NCI-H226 (cell line): ENCODE measurements at regions not wholly inside any gene's neighbourhood (a gene's known extent, or its start where the extent isn't known, plus 50 kb on each side); places are given as distances from the start of the nearest gene placed in this dataset.
A peak's percentile ranks its signal among the peaks of the same experiment; 100 is the strongest.

Experiments used
- DNase-seq: peaks from one replicate; pipeline ENCODE4 v3.0.0-alpha.2; 2015

DNA sequence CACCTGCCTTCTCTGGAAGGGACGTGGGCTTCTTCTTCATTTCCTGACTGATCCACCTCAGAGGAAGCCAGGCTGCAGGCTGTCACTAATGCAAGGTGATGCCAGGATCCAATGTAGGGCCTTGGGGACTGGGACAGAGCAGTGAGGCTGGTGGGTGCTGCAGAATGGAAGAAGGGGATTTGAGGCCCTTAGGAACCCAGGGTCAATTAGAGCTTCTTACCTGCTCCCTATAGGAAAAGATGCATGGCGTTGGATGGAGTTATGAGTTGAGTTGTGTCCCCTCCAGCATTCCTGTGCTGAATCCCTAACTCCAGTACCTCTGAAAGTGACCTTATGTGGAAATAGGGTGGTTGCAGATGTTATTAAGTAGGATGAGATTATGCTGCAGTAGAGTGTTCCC, 190.4 kb downstream of the MIAT start:
- no peak for DNase-seq

DNA sequence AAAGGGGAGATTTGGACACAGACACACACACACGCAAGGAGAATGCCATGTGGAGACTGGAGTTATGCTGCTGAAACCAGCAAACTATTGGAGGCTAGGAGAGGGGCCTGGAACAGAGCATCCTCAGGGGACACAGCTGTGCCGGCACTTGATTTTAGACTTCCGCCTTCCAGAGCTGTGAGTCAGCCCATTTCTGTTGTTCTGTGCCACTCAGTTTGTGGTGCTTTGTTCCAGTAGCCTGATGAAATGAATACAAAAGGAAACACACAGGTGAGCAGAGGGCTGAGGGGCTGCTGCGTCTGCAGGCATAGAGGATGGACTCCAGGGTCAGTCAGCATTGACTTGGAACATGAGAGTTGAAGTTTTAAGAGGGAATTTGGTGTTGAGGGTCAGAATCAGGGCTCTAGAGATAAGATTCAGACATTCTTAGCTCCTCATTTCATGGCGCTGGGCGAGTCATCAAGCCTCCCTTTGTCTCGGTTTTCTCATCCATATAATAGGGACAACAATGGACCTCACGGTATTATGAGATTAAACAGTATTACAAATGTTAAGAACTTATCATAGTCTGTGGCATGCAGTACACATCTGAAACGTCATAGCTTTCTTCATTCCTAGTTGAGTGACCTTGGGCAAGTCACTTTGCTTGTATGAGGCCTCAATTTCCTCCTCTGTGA, 191.0 kb downstream of the MIAT start:
- no peak for DNase-seq

DNA sequence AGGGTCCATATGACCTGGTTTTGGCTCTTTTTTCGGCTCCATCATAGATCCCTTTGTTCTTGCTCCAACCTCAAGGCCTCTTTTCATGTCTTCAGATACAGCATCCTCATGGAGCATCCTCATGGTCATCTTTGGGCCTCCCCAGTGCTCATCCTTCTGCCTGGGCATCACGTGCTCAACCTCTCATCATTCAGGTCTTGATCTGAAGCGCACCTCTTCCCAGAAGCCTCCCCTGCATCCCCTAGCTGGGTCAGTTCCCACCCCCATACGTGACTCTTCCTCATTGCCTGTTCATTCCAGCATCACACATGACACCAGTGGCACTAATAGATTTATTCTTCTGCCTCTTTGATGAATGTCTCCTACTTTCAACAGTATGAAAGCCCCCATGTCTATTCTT, 192.2 kb downstream of the MIAT start:
- DNase-seq = no peak

DNA sequence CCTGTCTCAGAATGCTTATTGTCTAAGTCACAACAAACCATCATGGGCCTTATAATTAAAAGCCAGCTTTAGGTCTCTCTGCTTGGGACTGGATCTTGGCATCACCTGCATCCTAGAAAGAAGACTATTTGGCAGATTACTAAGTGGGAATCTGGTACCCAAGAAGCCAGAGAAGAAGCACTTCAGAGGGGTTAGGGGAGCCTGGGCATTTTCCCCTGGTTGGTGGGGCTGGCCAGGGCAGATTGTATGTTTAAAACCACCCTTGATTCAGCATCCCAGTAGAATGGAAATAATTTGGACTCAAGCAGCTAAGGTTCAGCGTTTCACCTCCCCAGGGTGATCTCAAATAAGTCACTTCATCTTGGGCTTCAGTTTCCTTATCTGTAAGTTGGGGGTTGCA, 193.7 kb downstream of the MIAT start:
- no peak for DNase-seq

DNA sequence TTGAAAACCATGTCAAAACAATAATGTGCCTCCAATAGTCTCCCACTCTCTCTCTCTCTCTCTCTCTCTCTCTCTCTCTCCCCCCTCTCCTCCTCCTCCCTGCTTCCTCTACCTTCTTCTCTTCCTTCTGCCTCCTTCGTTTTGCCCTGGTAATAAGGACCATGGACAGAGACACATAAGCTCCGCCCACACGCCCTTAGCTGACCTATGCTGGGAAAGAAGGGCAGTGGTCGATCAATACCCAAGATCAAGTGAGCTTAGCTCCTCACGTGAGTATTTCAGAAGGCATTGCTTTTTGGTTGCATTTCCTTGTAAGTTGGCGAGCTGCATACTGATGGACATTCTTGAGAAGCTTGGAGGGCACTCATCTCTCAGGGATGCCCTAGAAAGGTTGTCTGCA, 194.8 kb downstream of the MIAT start:
- DNase-seq = no peak

DNA sequence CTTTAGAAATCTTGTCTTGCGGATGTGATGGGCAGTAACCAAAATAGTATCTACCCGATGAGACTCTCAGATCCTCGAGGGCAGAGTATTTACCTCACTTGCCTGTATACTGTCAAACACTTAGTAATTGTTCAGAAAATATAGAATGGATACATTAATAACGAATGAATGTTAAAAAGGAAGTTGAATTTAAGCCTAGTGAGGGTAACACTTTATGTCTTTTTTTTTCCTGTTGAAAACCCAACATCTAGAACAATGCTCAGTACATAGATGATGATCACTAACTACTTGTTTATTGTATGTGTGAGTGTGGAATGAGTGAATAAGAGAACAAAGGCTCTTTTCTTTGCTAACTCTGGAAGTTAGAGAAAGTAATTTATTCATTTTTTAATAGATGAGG, 195.7 kb downstream of the MIAT start:
- no peak for DNase-seq

DNA sequence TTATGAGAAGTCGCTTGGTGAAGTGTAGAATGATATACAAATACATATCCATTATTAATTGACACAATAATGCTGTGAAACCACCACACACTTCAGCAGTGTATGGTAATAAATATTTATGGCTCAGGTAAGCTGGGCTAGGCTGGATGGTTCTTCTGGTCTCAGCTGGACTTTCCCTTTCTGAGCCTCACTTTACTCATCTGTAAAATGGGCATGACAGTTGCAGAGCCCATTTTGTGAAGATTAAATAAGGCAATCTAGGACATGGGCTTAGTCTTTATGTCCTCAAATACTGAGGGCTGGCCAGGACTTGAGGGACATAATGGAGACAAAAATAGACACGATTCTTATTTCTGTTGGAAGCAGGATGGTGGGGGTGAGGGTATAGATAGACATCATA, 196.1 kb downstream of the MIAT start:
- no peak for DNase-seq

DNA sequence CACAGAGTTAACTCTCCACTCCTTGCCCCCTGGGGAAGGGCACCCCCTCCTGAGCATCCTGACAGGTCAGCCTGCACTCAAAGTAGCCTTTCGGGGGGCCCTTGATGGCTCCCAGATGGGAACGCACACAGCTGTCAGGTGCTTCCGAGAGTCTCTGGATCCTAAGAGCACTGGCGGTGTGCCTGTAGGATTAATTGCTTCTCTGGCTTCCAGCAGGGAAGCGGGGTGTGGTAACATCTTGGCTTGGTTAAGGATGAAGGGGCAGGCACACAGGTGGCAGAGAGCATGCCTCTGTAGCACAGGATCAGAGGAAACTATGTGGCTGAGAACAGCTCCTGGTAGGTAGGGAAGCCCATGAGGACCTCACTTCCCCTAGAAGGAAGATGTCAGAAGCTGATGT, 199.8 kb downstream of the MIAT start:
- no peak for DNase-seq

DNA sequence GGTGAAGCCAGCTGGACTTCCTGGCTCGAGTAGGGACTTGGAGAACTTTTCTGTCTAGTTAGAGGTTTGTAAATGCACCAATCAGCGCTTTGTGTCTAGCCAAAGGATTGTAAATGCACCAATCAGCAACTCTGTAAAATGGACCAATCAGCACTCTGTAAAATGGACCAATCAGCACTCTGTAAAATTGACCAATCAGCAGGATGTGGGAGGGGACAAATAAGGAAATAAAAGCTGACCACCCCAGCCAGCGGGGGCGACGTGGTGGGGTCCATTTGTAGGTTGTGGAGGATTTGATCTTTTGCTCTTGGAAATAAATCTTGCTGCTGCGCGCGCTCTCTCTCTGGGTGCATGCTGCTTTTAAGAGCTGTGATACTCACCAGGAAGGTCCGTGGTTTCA, 202.9 kb downstream of the MIAT start:
- no peak for DNase-seq

DNA sequence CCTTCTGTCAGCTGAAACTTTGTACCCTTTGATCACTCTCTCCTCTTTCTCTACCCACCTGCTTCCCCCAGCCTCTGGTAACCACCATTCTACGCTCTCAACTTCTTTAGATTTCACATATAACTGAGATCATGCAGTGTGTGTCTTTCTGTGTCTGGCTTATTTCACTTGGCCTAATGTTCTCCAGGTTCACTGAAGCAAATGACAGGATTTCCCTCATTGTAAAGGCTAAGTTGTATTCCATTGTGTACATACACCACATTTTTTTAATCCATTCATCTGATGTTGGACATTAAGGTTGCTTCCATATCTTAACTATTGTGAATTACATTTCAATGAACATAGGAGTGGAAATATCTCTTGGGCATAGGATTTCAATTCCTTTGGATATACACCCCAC, 207.6 kb downstream of the MIAT start:
- no peak for DNase-seq

DNA sequence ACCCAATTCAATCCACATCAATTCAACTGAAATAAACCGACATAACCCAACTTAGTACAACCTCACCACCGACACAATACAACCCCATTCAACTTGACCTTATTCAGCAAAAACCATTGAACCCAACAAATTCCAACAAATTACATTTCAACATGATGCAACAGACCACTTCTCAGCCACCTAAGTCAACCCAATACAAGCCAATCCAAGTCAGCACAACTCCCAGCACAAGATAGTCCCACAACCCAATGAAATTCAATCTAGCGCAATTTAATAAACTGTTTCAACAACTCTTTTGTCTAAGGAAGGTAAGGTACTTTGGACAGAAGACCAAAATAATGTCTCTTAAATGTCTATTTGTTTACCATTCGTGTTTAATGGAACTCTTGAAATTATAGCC, 226.0 kb downstream of the MIAT start:
- DNase-seq = no peak

DNA sequence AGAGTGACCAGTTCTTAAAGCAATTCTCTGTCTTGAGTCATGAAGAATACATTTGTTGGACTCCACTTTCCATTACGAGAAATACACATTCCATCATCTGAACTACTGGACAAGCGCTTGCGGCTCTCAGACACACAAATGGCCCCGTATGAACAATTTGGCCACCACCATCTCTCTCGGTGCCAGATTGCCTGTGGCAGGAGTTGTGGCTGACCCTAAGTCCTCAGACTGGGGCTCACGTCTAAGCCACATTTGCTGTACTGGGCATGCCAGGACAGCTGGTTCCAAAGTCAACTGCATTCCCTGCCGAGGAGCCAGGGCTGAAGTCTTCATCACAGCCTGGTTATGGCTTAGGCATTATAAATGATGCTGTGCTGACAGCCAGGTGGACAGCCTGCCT, 227.5 kb downstream of the MIAT start:
- no peak for DNase-seq

DNA sequence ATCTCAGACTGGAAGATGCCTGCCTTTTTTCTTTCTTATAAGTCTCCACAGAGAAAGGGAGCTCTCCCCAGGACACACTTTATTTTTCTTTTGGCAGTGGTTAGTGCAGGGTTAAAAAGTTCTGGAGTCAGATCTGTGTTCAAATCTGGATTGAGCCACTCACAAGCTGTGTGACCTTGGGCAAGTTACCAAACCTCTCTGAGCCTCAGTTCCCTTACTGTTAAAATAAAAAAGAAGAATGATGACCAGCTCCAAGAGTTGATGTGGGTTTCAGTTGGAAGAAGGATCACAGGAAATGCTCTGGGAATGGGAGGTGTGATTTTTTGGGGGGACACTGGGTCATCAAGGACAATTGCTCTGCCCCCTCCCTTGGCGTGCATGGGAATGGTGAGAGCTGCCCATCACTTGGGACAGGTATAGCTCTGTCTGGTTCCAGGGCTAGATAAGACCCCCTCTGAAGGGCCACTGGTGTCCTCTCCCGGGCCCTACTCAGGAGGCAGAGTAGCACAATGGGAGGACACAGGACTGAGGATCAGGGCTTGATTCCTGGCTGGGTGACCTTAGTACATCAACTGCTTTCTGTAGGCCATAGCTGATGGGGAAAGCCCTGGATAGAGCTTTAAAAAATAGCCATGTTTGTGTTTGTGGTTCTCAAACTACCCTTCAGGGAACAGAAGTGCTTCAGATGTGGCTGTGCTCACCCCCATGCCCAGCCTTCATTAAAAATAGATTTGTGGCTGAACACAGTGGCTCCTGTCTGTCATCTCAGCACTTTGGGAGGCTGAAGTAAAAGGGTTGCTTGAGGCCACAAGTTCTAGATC, 228.3 kb downstream of the MIAT start:
- no peak for DNase-seq

DNA sequence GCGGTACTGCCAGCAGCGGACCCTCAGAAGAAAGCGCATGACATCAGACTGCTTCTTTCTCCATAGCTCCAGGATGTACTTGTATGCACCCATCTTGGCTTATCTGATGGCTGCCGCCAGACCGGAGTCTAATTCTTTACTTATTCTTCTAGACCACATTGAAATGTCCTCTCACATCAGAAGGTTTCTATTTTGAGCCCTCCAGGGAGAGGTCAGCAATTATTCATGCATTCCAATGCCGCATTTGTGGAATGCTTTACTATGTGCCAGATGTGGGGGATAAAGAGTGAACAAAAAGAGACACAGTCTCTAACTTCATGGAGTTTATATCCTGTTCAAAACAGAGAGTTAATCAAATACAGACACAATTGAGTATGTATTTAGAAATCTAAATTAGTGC, 230.1 kb downstream of the MIAT start:
- DNase-seq = peak; percentile 59

DNA sequence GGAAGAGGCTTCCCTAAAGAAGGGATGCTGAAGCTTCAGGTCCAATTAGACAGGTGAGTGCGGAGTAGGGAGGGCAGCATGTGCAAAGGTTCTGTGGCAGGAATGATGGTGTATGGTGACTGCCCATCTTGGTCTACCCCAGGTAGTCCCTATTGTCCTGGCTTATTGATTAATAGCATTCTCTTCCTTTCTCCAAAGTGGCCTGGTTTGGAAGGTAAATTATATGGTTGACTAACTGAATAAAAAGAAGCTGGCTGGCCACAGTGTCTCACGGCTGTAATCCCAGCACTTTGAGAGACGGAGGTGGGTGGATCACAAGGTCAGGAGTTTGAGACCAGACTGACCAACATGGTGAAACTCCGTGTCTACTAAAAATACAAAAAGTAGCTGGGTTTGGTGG, 230.5 kb downstream of the MIAT start:
- DNase-seq = no peak

DNA sequence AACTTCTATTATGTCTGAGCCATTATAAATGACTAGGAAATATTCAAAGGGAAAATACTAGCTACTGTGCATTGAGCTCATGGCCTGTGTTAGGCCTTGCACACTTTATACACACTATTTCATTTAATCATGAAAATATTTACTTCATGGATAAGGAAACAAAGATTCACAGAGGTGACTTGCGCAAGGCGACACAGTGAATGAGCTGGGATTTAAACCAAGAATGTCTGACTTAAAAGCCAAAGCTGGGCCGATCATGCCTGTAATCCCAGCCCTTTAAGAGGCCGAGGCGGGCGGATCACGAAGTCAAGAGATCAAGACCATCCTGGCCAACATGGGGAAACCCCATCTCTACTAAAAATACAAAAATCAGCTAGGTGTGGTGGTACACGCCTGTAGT, 231.5 kb downstream of the MIAT start:
- DNase-seq = no peak

DNA sequence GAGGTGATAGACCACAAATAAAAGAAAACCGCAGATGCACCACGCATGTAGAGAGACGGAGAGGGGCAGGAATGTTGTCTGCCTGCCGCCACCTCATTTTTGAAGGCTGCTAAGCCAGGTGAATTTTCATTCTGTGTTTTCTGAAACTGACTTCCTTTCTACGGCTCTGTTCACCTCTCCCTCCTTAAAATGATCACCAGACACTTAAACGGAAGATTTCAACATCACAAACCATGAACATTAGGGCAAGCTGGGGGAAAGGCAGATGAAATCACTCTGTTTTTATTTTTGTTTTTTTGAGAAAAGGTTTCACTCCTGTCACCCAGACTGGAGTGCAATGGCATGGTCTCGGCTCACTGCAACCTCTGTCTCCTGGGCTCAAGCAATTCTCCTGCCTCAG, 232.4 kb downstream of the MIAT start:
- no peak for DNase-seq

DNA sequence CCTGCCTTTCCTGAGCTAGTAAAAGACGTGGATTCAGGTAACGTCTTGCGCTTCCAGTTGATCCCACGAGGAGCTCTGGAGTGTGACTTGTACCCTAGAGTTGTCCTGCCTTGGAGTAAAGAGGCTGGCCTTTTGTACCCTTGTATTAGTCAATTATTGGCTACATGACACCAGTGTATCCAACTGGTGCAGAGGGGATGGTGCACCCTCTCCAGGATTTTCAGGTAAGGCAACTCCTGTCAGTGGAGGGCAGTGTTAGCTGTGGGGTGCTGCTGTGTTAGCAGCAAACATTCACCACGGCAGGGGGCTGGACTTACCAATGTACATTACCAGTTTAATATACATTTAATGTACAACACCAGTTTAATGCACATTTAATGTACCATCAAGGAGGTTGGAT, 233.5 kb downstream of the MIAT start:
- DNase-seq = no peak

DNA sequence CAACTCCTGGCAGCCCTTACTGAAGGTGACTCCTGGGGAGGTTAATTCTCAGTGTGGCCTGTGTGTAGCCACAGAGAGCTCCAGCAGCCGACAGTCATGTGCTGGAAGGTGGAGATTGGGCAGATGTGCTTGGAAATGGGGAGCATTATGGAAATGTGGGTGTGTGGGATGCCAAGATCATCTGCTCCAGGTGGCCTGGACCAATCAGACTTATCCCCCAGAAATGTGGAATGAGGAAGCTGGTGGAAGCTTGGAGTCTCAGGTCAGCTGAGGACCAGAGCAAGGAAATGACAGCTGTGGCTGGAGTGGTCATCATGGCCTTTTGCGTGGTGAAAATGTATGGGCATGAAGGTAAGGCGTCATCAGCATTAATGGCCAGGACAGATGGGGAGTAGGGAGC, 234.0 kb downstream of the MIAT start:
- no peak for DNase-seq

DNA sequence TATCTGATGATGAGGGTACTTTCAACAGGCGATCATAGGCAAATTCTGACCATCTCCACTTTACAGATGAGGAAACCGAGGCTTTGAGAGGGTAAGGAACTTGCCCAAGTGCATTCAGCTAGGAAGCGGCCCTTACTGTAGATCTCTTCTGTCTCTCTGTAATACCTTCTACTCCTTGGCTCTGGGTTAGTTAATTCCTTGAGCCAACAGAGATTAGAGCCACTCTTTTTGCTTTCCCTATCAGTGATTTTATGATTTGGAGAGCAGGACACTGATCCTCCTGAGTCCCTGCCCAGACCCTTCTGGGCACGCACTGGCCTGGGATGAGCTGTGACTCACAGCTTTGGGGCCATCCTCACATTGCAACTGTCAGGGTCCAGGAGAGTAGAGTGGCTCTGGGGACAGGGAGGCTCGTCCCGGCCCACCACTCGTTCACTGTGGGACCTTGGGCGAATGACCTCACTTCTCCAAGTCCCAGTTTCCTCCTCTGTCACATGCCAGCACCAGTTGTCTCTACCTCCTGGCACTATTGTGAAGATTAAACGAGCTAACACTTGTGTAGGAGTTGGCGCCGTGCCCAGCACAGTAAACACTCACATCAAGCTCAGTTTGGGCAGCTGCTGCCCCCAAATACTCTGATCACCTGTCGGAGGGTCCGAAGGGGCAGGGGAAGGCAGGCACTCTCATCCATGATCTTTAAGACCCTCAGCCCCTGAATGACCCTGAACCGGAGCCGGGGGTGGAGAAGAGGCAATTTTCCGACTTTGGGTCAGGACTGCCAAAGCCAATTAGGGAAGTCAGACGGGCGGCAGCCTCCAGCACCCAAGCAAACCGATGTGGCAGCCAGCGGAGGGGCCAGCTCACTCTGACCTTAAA, 235.0 kb downstream of the MIAT start:
- DNase-seq = no peak

DNA sequence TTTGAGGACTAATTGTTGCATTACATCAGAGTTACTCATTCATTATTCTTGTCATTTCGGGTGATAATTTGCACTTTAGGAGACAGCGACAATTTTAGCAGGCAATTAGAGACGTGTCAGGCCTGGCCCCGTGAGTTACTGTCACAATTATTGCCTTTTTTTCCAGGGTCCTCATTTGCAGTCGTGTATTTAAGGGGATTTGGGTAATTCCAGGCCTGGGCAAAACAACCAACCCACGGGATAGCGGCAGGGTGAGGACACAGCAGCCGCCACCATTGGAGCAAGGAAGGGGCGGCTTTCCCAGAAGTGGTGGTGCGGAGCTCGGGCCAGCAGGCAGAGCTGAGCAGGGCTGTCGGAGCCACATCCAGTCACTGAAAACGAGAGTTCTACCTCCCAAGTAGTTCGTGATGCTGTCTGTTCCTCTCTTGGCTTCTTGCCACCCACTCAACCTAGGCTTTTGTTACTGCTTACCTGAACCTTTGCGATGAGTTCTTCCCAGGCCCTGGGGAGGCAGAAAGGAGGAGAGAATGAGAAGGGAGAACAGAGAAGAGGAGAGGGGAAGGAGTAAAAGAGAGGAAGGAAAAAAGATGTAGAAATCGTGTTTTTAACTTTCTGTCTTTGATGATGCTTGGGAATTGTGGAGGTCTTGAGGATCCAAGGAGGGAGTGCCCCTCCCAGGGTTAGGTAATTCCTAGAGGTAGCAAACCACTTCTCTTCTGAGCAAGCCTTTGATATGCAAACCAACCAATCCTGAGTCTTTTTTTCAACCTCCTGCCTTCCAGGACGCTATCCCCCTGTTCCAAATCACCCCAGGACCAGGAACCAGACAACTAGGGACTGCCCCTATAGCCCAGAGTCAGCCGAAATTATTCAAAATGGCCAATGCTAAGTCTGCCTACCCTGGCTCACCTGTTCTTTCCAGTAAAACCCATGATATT, 236.1 kb downstream of the MIAT start:
- DNase-seq = no peak

DNA sequence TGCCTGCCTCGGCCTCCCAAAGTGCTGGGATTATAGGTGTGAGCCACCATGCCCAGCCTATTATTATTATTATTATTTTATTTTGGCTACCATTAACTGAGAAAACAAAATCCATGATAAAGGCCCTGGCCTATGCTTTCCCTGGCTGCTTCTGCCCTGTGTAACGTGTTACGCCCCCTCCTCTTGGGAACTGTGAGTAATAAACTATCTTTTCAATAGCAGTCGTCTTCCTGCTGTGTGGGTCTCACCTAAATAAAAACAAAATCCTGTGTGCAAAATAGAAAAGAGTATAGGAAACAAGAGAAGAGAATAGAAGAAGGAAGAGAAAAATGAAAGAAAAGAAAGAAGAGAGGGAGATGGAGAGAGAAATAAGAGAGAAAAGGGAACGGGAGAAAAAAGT, 237.0 kb downstream of the MIAT start:
- DNase-seq = no peak
